ENCODE measurements at regions not wholly inside any gene's neighbourhood (a gene's known extent, or its start where the extent isn't known, plus 50 kb on each side); places are given as distances from the start of the nearest gene placed in this dataset.
A peak's percentile ranks its signal among the peaks of the same experiment; 100 is the strongest.

- Histone ChIP-seq H3K9ac (ENCODE audit: insufficient read depth in 1 of 2, low read depth in 2 of 2, low read length in 2 of 2) (no peak overlapping the region), H3K9me1 (ENCODE audit: control insufficient read depth, insufficient read depth, low read length) (no peaks in the 10 kb centered on the region), H3K4me2 (ENCODE audit: insufficient read depth, low read length) (no peak overlapping the region), H4K20me1 (replicated peaks; ENCODE audit: control insufficient read depth, insufficient read depth, low read length) (no peaks in the 10 kb centered on the region), H3K79me2 (ENCODE audit: control insufficient read depth, insufficient read depth, low read length) (no peaks in the 10 kb centered on the region), H3K27me3 (ENCODE audit: control insufficient read depth in 2 of 2, insufficient read depth in 2 of 2, low read length in 2 of 2) (no peaks in the 10 kb centered on the region), H3K36me3 (ENCODE audit: control insufficient read depth, insufficient read depth, low read length) (no peaks in the 10 kb centered on the region), H3K9me3 (replicated peaks; ENCODE audit: control insufficient read depth, insufficient read depth, low read depth, low read length) (no peaks in the 10 kb centered on the region), H2AFZ (ENCODE audit: low read depth, low read length) (no peak overlapping the region), H3K4me3 (no peak overlapping the region), H3K4me1 (replicated peaks in 1 of 2; ENCODE audit: control insufficient read depth in 2 of 2, insufficient read depth in 2 of 2, low read length in 2 of 2) (no peaks in the 10 kb centered on the region), H3K27ac (ENCODE audit: extremely low read depth, low read depth, low read length) (no peak overlapping the region)
- in situ Hi-C loops (cut with MboI) (no loop called here), intact Hi-C loops (cut with micrococcal nuclease) (no loop called here)
- TF ChIP-seq MCM3 (IDR thresholded peaks at IDR 0.05), result no peak
- no peak for TF ChIP-seq ZNF431 (CRISPR knock-in tag; IDR thresholded peaks at IDR 0.05)
- TF ChIP-seq STAT5B (CRISPR knock-in tag; IDR thresholded peaks at IDR 0.05), result no peak
- TF ChIP-seq RBM22 (IDR thresholded peaks at IDR 0.05; ENCODE audit: low read depth, low read length, poor library complexity, severe bottlenecking), result no peak
- TF ChIP-seq SOX6 (IDR thresholded peaks at IDR 0.05), result no peak
- no peak for TF ChIP-seq MECOM (CRISPR knock-in tag; IDR thresholded peaks at IDR 0.05)
- TF ChIP-seq KLF6 (CRISPR knock-in tag; IDR thresholded peaks at IDR 0.05; ENCODE audit: borderline replicate concordance), result no peak
- TF ChIP-seq ZNF586 (CRISPR knock-in tag; conservative IDR thresholded peaks at IDR 0.05), result no peak
- TF ChIP-seq BRD9 (IDR thresholded peaks at IDR 0.05; ENCODE audit: low read depth, partially characterized antibody), result no peak
- TF ChIP-seq CREM (IDR thresholded peaks at IDR 0.05; ENCODE audit: low read depth), result no peak
- TF ChIP-seq XRCC4 (IDR thresholded peaks at IDR 0.05; ENCODE audit: extremely low read depth, insufficient read depth, insufficient read length), result no peak
- no peak for TF ChIP-seq ZNF140 (CRISPR knock-in tag; IDR thresholded peaks at IDR 0.05)
- no peak for TF ChIP-seq ZNF668 (CRISPR knock-in tag; IDR thresholded peaks at IDR 0.05)
- no peak for TF ChIP-seq MIER1 (IDR thresholded peaks at IDR 0.05; ENCODE audit: low read depth)
- no peak for TF ChIP-seq ZNF3 (CRISPR knock-in tag; IDR thresholded peaks at IDR 0.05)
- TF ChIP-seq E2F1 (CRISPR knock-in tag; IDR thresholded peaks at IDR 0.05), result no peak
- peak; percentile 45 for TF ChIP-seq NFIX (CRISPR knock-in tag; IDR thresholded peaks at IDR 0.05; ENCODE audit: low read depth)
- TF ChIP-seq NFIC (IDR thresholded peaks at IDR 0.05), result peak; percentile 76
- ChIA-PET POLR2A (no interaction called here), CTCF (ENCODE audit: low intra/inter-chr PET ratio) (no interaction called here)
- ATAC-seq (no peak), FAIRE-seq (no peak), DNase-seq (ENCODE audit: extremely low read depth in 1 of 4, low spot score in 3 of 4) (no peak)
- BruUV-seq (replicated peaks), result no TSS peak
- 3% methylated on average over 4 of the region's 4 CpGs for WGBS (ENCODE audit: insufficient coverage, low coverage, missing lambda C conversion rate)
Observed at GRCh38 chr13:74210693-74211393, 76.6 kb upstream of the KLF12 start.

Measured in K562 (cell line).